WTC11 (cell line): ENCODE measurements at regions not wholly inside any gene's neighbourhood (a gene's known extent, or its start where the extent isn't known, plus 50 kb on each side); places are given as distances from the start of the nearest gene placed in this dataset.

Source experiments
- ATF2 ChIP-seq: sonication (generic); formaldehyde crosslinking; IDR thresholded peaks from 2 replicates; pipeline ENCODE4 v1.8.1; 2022; ENCODE audit warnings: low read depth, missing genetic modification reagents, borderline replicate concordance
- CTCF ChIP-seq: fragments of 200-600 bp; IDR thresholded peaks from 2 replicates; pipeline ENCODE4 v1.8.0; 2022; ENCODE audit warnings: antibody characterized with exemption
- MAX ChIP-seq: sonication (generic); formaldehyde crosslinking; IDR thresholded peaks from 2 replicates; pipeline ENCODE4 v1.8.0; 2022; ENCODE audit warnings: mild to moderate bottlenecking, missing genetic modification reagents
- NFE2L1 ChIP-seq: sonication (generic); formaldehyde crosslinking; IDR thresholded peaks from 2 replicates; pipeline ENCODE4 v1.8.1; 2023; ENCODE audit warnings: missing genetic modification reagents
- RORB ChIP-seq: fragments of 250-450 bp; sonication (Bioruptor Pico); IDR thresholded peaks from 2 replicates; pipeline ENCODE4 v1.9.0; 2021; ENCODE audit warnings: mild to moderate bottlenecking
- TEAD1 ChIP-seq: sonication (generic); formaldehyde crosslinking; IDR thresholded peaks from 2 replicates; pipeline ENCODE4 v1.8.0; 2022; ENCODE audit warnings: mild to moderate bottlenecking, missing genetic modification reagents
- USF2 ChIP-seq: sonication (generic); formaldehyde crosslinking; IDR thresholded peaks from 2 replicates; pipeline ENCODE4 v1.8.1; 2023; ENCODE audit warnings: mild to moderate bottlenecking, missing genetic modification reagents, moderate library complexity
- ZNF281 ChIP-seq: sonication (generic); formaldehyde crosslinking; IDR thresholded peaks from 2 replicates; pipeline ENCODE4 v1.8.0; 2023; ENCODE audit warnings: mild to moderate bottlenecking, missing genetic modification reagents

- TF ChIP-seq CTCF (0 out of 2 replicates have a peak, but pooled peaks have one; percentile 14), RORB (CRISPR knock-in tag) (no peak), NFE2L1 (CRISPR knock-in tag) (no peak), USF2 (no peak), ZNF281 (CRISPR knock-in tag) (no peak), TEAD1 (CRISPR knock-in tag) (no peak), MAX (no peak), ATF2 (no peak)
Measured at GRCh38 chr3:167913219-167913835, 177.8 kb downstream of the SERPINI1 start.
